GM21390 (cell line): ENCODE measurements at regions not wholly inside any gene's neighbourhood (a gene's known extent, or its start where the extent isn't known, plus 50 kb on each side); places are given as distances from the start of the nearest gene placed in this dataset.
"Not testable (repeated sequence)": the region's sequence is repeated elsewhere in the genome, so short reads cannot be mapped to it uniquely, and the experiment has no call there.

Source experiments
- ATAC-seq: cut with Tn5 transposase; IDR thresholded peaks from one replicate; pipeline ENCODE4 v1.9.1; 2021; ENCODE audit not compliant: unreplicated experiment

- peak; percentile 64 for ATAC-seq
Measured at GRCh38 chr10:80945264-80945880, 407.7 kb downstream of the SH2D4B start.

DNA sequence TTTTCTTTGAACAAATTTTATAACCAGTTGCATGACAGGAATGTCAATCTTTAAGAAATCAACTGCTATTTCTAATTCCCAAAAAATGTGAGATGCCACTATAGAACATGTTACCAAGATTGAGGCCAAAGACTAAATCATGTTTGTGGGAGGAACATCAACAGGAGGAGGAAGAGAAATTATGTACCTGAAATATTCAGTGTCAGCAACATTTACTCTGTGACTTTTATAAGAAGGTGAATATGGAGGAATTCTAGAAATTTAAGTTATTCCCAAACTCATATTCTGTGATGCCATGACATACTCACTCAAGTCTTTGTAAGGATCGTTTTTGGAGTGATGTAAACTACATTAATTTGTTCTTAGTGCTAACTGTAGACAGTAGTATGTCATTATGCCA is 408.4 kb downstream of the SH2D4B start:
- no peak for ATAC-seq

DNA sequence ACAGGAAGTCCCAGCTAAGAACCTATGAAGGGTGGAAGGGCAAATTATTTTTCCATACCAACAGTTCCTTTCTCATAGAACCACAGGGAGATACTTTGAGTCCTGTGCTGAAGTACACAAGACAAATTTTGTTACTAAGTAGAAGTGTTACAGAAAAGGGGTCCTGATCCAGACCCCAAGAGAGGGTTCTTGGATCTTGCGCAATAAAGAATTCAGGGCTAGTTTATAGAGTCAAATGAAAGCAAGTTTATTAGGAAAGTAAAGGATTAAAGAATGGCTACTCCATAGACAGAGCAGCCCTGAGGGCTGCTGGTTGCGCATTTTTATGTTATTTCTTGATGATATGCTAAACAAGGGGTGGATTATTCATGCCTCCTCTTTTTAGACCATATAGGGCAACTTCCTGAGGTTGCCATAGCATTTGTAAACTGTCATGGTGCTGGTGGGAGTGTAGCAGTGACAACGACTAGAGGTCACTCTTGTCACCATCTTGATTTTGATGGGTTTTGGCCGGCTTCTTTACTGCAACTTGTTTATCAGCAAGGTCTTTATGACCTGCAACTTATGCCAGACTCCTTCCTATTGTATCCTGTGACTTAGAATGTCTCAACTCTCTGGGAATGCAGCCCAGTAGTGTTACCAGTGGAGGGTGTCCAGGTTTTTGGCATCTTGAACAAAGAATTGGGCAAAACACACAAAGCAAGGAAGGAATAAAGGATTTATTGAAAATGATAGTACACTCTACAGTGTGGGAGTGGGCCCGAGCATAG is 409.4 kb downstream of the SH2D4B start:
- ATAC-seq = no peak

DNA sequence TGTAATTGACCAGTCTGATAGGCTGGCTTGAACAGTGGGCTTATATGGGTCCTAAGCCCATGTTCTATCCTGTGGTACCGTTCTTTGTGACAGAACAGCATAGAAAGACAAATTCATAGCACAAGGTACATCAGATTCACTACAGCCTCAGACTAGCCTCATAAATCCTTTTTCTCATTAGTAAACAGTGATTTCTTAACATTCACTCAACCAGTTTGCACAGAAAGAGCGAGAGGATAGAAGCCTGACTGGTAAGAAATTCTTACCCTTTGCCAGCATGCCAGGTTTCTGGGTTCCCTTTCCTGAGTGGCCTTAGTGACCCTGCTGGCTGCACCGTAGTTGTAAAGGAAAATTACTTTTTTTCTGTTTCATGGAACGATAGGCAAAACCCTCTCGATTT is 412.1 kb downstream of the SH2D4B start:
- no peak for ATAC-seq

DNA sequence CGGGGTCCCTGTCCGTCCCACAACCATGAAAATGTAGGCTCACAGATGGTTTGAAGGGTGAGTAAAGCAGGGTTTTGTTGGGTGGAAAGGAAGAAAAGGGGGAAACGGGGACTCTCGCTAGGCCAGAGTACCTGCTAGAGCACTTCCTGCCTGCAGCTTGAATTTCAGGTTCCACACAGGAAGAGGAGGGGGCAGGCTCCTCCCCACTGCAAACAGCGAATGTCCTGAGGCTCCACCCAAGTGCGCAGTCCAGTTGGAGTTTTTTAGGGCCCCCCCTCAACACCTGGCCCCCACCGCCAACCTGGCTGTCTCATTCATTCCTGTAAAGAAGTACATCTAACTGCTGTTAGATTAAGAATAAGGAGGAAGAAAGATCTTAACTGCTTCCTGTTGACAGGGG is 414.7 kb downstream of the SH2D4B start:
- ATAC-seq = no peak

DNA sequence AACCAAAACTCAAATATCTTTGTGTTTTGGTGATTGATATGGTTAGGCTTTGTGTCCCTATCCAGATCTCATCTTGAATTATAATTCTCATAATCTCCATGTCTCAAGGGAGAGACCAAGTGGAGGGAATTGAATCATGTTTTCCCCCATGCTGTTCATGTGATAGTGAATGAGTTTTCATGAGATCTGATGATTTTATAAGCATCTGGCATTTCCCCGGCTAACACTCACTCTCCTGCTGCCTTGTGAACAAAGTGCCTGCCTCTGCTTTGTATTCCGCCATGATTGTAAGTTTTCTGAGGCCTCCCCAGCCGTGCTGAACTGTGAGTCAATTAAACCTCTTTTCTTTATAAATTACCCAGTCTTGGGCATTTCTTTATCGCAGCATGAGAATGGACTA is 419.5 kb downstream of the SH2D4B start:
- no peak for ATAC-seq

DNA sequence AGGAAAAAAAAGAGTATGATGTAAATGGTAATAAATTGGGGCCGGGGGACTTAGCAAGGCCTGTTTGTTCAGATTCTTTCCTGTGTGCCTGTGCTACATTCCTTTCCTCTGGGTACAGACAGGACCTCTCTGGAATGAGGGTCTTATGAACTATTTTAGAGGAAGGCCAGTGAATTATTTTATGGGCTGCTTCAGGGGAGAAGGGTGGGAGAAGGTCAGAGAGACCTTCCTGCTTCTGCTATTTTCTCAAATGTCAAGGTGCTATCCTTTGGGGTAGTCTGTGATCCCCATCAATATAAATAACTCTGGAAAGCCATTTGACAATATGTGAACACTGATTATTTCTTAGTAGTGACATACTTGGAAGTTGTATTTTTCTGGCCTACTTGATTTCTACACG is 426.5 kb downstream of the SH2D4B start:
- ATAC-seq = no peak

DNA sequence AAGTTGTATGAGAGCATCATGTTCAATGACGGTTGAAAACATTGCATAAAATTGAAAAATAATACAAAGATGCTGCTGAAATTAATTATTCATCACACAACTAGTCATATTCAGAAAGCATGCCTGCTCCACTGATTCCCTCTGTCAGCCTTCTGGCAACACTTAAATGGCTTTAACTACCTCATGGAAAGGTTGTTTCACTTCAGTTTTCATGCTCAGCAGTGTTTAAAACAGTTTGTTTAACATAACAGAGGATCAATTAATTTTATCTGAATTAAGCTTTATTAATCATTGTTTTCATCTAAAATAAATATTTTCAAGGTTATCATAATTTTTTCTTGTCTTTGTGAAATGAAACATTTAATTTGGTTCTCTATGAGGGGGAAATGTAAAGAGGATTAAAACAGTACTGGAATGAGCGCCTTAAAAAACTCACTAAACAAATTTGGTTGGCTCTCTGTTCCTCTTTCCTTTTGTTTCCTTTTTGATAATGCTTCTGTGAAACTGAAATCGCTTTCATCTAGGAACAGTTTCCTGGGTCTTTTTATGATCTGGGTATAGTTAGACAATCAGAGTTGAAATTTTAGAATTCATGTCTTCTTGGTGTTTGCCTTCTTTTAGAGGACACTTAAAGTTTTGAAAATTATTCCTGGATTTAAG is 427.4 kb downstream of the SH2D4B start:
- peak; percentile 78 for ATAC-seq

- ATAC-seq = no peak
Measured at GRCh38 chr10:80966326-80966986, 428.8 kb downstream of the SH2D4B start.

- ATAC-seq = not testable (repeated sequence)
Measured at GRCh38 chr10:80967357-80967756, 429.7 kb downstream of the SH2D4B start.

DNA sequence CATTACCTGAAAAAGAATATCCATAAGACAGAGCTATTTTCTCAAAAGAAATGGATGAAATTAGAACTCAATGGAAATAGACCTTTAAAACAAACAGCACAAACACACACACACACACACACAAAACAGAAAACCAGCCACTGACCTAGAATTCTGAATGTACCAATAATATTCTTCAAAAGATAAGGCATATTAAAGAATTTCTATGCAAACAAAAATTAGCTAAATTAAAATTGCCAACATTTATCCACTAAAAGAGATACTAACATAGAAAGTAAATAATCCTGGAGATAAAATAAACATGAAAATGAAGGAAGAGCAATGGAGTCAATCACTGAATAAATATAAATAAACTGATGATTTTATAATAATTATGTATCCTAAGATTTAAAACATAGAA is 431.2 kb downstream of the SH2D4B start:
- no peak for ATAC-seq

- no peak for ATAC-seq
Measured at GRCh38 chr10:80971461-80971860, 433.8 kb downstream of the SH2D4B start.

DNA sequence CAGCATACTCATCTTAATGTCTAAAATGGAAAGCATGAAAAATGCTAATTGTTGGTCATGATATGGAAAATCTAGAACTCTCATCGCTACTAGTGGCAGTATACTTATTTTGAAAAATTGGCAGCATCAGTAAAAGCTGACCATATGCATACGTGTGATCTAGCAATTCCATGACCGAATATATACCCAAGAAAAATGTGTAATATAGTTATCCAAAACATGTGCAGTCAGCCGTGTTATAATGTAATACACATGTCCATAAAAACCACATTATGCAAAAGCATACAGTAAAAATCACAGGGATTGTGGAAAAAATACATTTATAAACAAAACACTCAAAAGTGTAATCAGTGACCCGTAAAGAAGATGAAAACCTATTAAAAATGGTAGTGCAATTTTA is 439.0 kb downstream of the SH2D4B start:
- ATAC-seq = no peak

GRCh38 chr10:80985102-80985501 is 447.4 kb downstream of the SH2D4B start:
- ATAC-seq = no peak

DNA sequence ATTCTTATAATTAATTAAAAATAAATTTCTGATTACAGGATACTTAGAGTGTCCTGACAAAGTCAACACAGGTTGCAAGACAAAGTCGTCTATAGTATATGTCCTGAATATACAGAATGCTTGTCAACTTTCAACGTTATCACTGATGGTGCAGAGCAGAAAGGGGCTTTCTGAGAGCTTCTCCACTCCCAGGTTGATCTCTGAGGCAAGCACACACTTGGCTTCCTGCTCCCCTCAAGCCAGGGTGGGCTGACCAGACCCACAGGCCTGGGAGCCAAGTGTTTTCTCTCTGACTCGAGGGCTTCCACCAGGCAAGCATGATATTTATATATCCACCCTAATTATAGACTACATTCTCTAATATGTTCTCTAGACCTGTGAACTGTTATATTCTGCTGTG is 448.9 kb downstream of the SH2D4B start:
- ATAC-seq = no peak

DNA sequence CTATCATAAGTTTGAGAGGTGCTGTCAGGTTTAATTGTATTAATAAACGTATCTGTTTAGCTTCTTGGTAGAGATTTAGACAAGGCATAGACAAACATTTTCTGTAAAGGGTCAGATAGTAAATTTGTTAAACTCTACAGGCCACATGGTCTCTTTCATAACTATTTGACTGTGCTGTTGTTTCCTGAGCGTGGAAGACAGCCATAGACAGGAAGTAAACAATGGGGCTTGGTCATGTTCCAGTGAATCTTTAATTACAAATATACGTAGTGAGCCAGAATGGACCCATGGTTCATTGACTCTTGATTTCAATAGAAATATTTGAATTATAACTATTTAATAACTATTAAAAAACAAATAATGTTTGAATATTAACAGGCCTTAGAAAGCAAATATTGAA is 451.1 kb downstream of the SH2D4B start:
- ATAC-seq = no peak

DNA sequence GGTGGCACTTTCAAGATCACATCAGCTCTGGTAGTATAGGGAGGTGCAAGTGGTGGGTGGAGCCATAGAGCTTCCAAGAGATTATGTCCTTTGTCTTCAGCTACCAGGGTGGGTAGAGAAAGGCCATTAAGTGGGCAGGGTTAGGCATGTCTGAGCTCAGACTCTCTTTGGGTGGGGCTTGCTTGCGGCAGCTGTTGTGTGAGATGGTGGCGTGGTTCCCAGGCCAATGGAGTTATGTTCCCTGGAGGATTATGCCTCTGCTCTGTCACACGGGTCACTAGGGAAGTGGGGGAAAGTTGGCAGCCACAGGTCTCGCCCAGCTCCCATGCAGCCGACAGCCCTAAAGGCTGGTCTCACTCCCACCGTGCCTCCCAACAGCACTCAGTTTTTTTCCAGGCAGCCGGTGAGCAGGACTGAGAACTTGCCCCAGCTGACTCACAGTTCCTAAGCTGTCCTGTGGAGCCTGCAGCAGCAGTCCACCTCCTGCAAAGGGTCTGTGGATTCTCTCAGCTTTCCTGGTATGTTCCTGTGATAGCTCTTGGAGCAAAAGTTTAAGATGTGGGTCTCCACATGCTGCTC is 459.0 kb downstream of the SH2D4B start:
- no peak for ATAC-seq

- no peak for ATAC-seq
Measured at GRCh38 chr10:81000781-81001180, 463.1 kb downstream of the SH2D4B start.

- no peak for ATAC-seq
Measured at GRCh38 chr10:81002382-81002781, 464.7 kb downstream of the SH2D4B start.

GRCh38 chr10:81007872-81008271 is 470.2 kb downstream of the SH2D4B start:
- ATAC-seq = no peak

- no peak for ATAC-seq
Measured at GRCh38 chr10:81008726-81009125, 471.0 kb downstream of the SH2D4B start.
